ENCODE measurements at regions not wholly inside any gene's neighbourhood (a gene's known extent, or its start where the extent isn't known, plus 50 kb on each side); places are given as distances from the start of the nearest gene placed in this dataset.
"Not testable (repeated sequence)": the region's sequence is repeated elsewhere in the genome, so short reads cannot be mapped to it uniquely, and the experiment has no call there.

DNA sequence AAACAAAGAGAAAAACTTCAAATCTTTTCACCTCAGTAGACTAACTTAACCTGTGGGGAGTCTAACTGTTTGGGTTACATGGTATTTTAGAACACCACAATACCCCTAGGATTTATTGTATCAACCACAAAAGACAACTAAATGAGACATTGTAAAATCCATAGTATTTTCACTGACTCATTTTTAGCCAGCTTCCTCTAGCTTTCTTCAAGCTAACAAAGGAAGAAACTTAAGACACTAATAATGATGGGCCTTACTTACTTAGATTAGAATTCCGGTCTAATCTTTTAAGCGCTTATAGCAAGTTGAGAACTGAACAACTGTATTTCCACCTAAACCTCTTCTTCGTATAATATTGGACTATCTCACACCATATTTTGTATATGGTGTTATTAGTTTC is 529.3 kb downstream of the DMRTA1 start:
- TF ChIP-seq, protein P1, sequence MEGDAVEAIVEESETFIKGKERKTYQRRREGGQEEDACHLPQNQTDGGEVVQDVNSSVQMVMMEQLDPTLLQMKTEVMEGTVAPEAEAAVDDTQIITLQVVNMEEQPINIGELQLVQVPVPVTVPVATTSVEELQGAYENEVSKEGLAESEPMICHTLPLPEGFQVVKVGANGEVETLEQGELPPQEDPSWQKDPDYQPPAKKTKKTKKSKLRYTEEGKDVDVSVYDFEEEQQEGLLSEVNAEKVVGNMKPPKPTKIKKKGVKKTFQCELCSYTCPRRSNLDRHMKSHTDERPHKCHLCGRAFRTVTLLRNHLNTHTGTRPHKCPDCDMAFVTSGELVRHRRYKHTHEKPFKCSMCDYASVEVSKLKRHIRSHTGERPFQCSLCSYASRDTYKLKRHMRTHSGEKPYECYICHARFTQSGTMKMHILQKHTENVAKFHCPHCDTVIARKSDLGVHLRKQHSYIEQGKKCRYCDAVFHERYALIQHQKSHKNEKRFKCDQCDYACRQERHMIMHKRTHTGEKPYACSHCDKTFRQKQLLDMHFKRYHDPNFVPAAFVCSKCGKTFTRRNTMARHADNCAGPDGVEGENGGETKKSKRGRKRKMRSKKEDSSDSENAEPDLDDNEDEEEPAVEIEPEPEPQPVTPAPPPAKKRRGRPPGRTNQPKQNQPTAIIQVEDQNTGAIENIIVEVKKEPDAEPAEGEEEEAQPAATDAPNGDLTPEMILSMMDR (IDR thresholded peaks at IDR 0.05): no peak
- H3K36me3 Mint-ChIP-seq (ENCODE audit: unreplicated experiment): no peaks in the 10 kb centered on the region
- no peaks in the 10 kb centered on the region for H3K9me3 Mint-ChIP-seq (ENCODE audit: unreplicated experiment)
- peaks cover 8% of the 10 kb centered on the region for H3K4me1 Mint-ChIP-seq (ENCODE audit: unreplicated experiment)
- DNase-seq (ENCODE audit: extremely low spot score, unreplicated experiment): no peak
- H3K27ac Mint-ChIP-seq (ENCODE audit: unreplicated experiment): no peak overlapping the region
- no peaks in the 10 kb centered on the region for H3K27me3 Mint-ChIP-seq (ENCODE audit: unreplicated experiment)
- no peak overlapping the region for H3K4me3 Mint-ChIP-seq (ENCODE audit: unreplicated experiment)

DNA sequence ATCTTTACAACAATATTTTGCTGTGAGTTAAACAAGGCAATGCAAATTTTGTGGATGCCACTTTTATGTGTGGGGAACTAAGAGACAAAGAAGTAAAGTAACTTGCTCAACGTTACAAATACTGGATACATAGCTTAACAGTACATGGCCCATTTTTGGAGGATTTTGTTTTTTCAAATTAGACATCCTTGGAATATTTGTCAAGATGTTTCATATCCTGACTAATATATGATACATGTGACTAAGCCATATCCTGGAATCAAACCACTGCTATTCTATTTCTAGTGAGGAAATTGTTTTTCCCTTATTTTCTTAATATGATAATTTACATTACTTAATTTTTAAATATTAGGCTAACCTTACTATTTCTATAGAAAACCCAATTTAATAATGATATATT is 529.8 kb downstream of the DMRTA1 start:
- no peak overlapping the region for H3K27ac Mint-ChIP-seq (ENCODE audit: unreplicated experiment)

DNA sequence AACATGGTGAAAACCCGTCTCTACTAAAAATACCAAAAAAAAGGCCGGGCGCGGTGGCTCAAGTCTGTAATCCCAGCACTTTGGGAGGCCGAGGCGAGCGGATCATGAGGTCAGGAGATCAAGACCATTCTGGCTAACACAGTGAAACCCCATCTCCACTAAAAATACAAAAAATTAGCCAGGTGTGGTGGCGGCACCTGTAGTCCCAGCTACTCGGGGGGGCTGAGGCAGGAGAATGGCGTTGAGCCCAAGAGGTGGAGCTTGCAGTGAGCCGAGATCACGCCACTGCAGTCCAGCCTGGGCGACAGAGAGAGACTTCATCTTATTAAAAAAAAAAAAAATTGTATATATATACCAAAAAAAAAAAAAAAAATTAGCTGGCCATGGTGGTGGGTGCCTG is 533.8 kb downstream of the DMRTA1 start:
- H3K9me3 Mint-ChIP-seq (ENCODE audit: unreplicated experiment); H3K27ac Mint-ChIP-seq (ENCODE audit: unreplicated experiment); H3K4me3 Mint-ChIP-seq (ENCODE audit: unreplicated experiment); DNase-seq (ENCODE audit: extremely low spot score, unreplicated experiment); H3K27me3 Mint-ChIP-seq (ENCODE audit: unreplicated experiment); H3K36me3 Mint-ChIP-seq (ENCODE audit: unreplicated experiment); H3K4me1 Mint-ChIP-seq (ENCODE audit: unreplicated experiment): not testable (repeated sequence)

More for the DNA sequence above, 529.8 kb downstream of the DMRTA1 start:
- H3K36me3 Mint-ChIP-seq (ENCODE audit: unreplicated experiment): no peaks in the 10 kb centered on the region
- TF ChIP-seq, protein P1 (IDR thresholded peaks at IDR 0.05): no peak
- no peak overlapping the region for H3K4me3 Mint-ChIP-seq (ENCODE audit: unreplicated experiment)
- no peak for DNase-seq (ENCODE audit: extremely low spot score, unreplicated experiment)
- no peaks in the 10 kb centered on the region for H3K27me3 Mint-ChIP-seq (ENCODE audit: unreplicated experiment)
- peaks cover 8% of the 10 kb centered on the region for H3K4me1 Mint-ChIP-seq (ENCODE audit: unreplicated experiment)
- no peaks in the 10 kb centered on the region for H3K9me3 Mint-ChIP-seq (ENCODE audit: unreplicated experiment)

DNA sequence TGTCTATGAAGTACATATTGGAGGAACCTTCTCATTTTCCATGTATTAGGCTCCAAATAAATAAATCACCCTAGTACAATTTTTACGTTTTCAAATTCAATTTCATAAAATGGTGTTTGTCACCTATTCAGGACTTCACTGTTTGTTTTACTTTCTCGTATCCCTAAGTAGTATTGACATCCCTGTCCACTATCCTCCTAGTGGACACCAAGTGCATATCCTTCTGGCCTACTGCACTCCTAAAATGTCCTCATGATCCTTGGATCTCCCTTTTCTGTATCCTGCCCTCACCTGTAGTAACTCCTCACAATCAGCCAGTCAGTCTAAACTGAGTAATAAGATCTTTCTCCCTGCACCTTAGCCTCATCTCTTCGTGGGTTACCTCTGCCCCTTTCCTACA is 539.9 kb downstream of the DMRTA1 start:
- TF ChIP-seq, protein P1 (IDR thresholded peaks at IDR 0.05): no peak
- no peaks in the 10 kb centered on the region for H3K36me3 Mint-ChIP-seq (ENCODE audit: unreplicated experiment)
- no peak overlapping the region for H3K27ac Mint-ChIP-seq (ENCODE audit: unreplicated experiment)
- no peak for DNase-seq (ENCODE audit: extremely low spot score, unreplicated experiment)
- H3K4me3 Mint-ChIP-seq (ENCODE audit: unreplicated experiment): no peak overlapping the region
- H3K4me1 Mint-ChIP-seq (ENCODE audit: unreplicated experiment): no peaks in the 10 kb centered on the region
- peaks cover under 1% of the 10 kb centered on the region for H3K27me3 Mint-ChIP-seq (ENCODE audit: unreplicated experiment)
- H3K9me3 Mint-ChIP-seq (ENCODE audit: unreplicated experiment): no peaks in the 10 kb centered on the region

DNA sequence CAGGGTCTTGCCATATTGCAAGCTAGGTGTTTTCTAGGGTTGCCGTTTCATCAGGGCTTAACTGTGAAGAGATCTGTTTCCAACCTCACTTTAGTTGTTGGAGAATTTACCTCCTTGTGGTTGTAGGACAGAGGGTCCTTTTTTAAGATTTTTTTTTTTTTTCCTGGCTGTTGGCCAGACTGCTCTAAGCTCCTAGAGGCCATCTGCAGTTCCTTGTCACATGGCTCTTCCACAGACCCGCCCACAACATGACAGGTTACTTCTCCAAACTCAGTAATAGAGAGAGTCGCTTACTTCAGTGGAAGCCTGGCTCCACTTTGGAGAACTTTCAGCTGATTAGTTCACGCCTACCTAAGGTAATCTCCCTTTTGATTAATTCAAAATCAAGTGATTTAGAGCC is 543.7 kb downstream of the DMRTA1 start:
- no peak for DNase-seq (ENCODE audit: extremely low spot score, unreplicated experiment)
- Mint-ChIP-seq H3K4me1 (ENCODE audit: unreplicated experiment) (no peaks in the 10 kb centered on the region), H3K4me3 (ENCODE audit: unreplicated experiment) (no peak overlapping the region), H3K9me3 (ENCODE audit: unreplicated experiment) (no peaks in the 10 kb centered on the region), H3K27ac (ENCODE audit: unreplicated experiment) (no peak overlapping the region), H3K36me3 (ENCODE audit: unreplicated experiment) (no peaks in the 10 kb centered on the region), H3K27me3 (ENCODE audit: unreplicated experiment) (peaks cover 3% of the 10 kb centered on the region)
- TF ChIP-seq, protein P1 (IDR thresholded peaks at IDR 0.05): no peak

DNA sequence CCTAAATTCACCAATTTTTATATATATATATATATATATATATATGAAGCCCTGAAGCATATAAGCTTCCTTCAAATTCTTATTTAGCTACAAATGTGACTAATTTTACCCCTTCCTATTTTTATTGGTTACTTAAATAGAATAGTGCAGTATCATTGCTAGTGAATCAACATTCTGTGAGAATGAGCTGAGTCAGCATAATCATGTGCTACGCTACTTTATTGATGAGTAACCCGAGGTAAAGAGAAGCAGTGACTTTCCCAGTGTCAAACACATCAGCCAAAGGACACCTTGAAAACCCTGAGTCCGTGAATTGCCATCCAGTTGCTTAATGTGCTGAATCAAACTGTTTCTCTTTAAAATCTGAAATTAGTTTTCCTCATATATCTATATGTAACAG is 546.2 kb downstream of the DMRTA1 start:
- H3K27me3 Mint-ChIP-seq (ENCODE audit: unreplicated experiment): peaks cover 3% of the 10 kb centered on the region
- DNase-seq (ENCODE audit: extremely low spot score, unreplicated experiment): no peak
- TF ChIP-seq, protein P1 (IDR thresholded peaks at IDR 0.05): no peak
- H3K9me3 Mint-ChIP-seq (ENCODE audit: unreplicated experiment): peaks cover 4% of the 10 kb centered on the region
- H3K4me1 Mint-ChIP-seq (ENCODE audit: unreplicated experiment): no peaks in the 10 kb centered on the region
- H3K36me3 Mint-ChIP-seq (ENCODE audit: unreplicated experiment): no peaks in the 10 kb centered on the region
- no peak overlapping the region for H3K4me3 Mint-ChIP-seq (ENCODE audit: unreplicated experiment)
- no peak overlapping the region for H3K27ac Mint-ChIP-seq (ENCODE audit: unreplicated experiment)

Measured in osteocyte (in vitro differentiated cells).